Uterus (tissue), 3 donors: ENCODE measurements at regions not wholly inside any gene's neighbourhood (a gene's known extent, or its start where the extent isn't known, plus 50 kb on each side); places are given as distances from the start of the nearest gene placed in this dataset.

Experiments
- DNase-seq, 2 donors: peaks; one replicate each; pipeline ENCODE4 v3.0.0-alpha.2; 2019 to 2020
- H3K27ac ChIP-seq, 2 donors: fragments of 200-600 bp; sonication (generic); 1 replicate in 1 of 2; 2 replicates in 1 of 2; pipeline ENCODE4 v1.5.1; 2016 to 2018
- H3K27me3 ChIP-seq, 2 donors: fragments of 200-600 bp; sonication (generic); one replicate each; pipeline ENCODE4 v1.5.1; 2018 to 2019; ENCODE audit warnings: control low read depth in 1 of 2
- H3K36me3 ChIP-seq, 2 donors: fragments of 200-600 bp; sonication (generic); one replicate each; pipeline ENCODE4 v1.5.1; 2019; ENCODE audit warnings: control low read depth in 1 of 2
- H3K4me1 ChIP-seq, 2 donors: fragments of 200-600 bp; sonication (generic); one replicate each; pipeline ENCODE4 v1.5.1; 2018 to 2019; ENCODE audit warnings: control low read depth in 1 of 2
- H3K4me3 ChIP-seq, 2 donors: fragments of 200-600 bp; sonication (generic); 1 replicate in 1 of 2; 2 replicates in 1 of 2; pipeline ENCODE4 v1.5.1; 2018 to 2019; ENCODE audit warnings: mild to moderate bottlenecking in 1 of 2
- H3K9me3 ChIP-seq, 2 donors: fragments of 200-600 bp; sonication (generic); one replicate each; pipeline ENCODE4 v1.5.1; 2019; ENCODE audit warnings: control low read depth in 1 of 2
- CTCF ChIP-seq, 4 experiments: fragments of 200-600 bp in 2 of 4; fragments of 450-650 bp in 2 of 4; sonication (generic) in 2 of 4; IDR thresholded peaks; one replicate each; pipeline ENCODE4 v1.5.1; 2016 to 2019; ENCODE audit warnings: antibody characterized with exemption in 4 of 4, mild to moderate bottlenecking in 2 of 4, moderate library complexity in 1 of 4
- POLR2A ChIP-seq, 2 donors: fragments of 450-650 bp; IDR thresholded peaks; one replicate each; pipeline ENCODE4 v1.6.1; 2016; ENCODE audit warnings: antibody characterized with exemption in 2 of 2, mild to moderate bottlenecking in 1 of 2, moderate library complexity in 1 of 2
- intact Hi-C: fragments of 100-400 bp; cut with DNase I; formaldehyde crosslinking; loops from one replicate; pipeline ENCODE4 v1.15.1; 2023; ENCODE audit warnings: low total_unique reads
- donor health status: DM: yes; HTN: yes; CAD: no.

- Histone ChIP-seq H3K36me3 (no peaks in the 10 kb centered on the region), H3K4me3 (no peak overlapping the region), H3K27ac (no peak overlapping the region), H3K4me1 (no peaks in the 10 kb centered on the region), H3K9me3 (no peaks in the 10 kb centered on the region), H3K27me3 (no peaks in the 10 kb centered on the region)
- TF ChIP-seq CTCF (IDR thresholded peaks at IDR 0.05) (no peak), POLR2A (IDR thresholded peaks at IDR 0.05) (no peak)
- no peak for DNase-seq
- intact Hi-C loops: no loop called here
These were observed 360.5 kb downstream of the FGFR2 start for GRCh38 chr10:121237718-121238117.

GRCh38 chr10:121240011-121240410 is 358.2 kb downstream of the FGFR2 start:
- Histone ChIP-seq H3K27ac (no peak overlapping the region), H3K4me3 (no peak overlapping the region), H3K9me3 (no peaks in the 10 kb centered on the region), H3K36me3 (no peaks in the 10 kb centered on the region), H3K27me3 (no peaks in the 10 kb centered on the region), H3K4me1 (no peaks in the 10 kb centered on the region)
- intact Hi-C loops: no loop called here
- DNase-seq: no peak
- TF ChIP-seq POLR2A (IDR thresholded peaks at IDR 0.05): no peak
- TF ChIP-seq CTCF (IDR thresholded peaks at IDR 0.05): no peak

- DNase-seq: no peak
- Histone ChIP-seq H3K4me3 (no peak overlapping the region), H3K27me3 (no peaks in the 10 kb centered on the region), H3K9me3 (no peaks in the 10 kb centered on the region), H3K36me3 (no peaks in the 10 kb centered on the region), H3K27ac (no peak overlapping the region), H3K4me1 (no peaks in the 10 kb centered on the region)
- intact Hi-C loops: no loop called here
- TF ChIP-seq CTCF (IDR thresholded peaks at IDR 0.05) (no peak), POLR2A (IDR thresholded peaks at IDR 0.05) (no peak)
These were observed 357.7 kb downstream of the FGFR2 start for GRCh38 chr10:121240556-121240955.

- no peak for DNase-seq
- no peaks in the 10 kb centered on the region for H3K36me3 ChIP-seq
- H3K9me3 ChIP-seq: no peaks in the 10 kb centered on the region
- H3K27me3 ChIP-seq: no peaks in the 10 kb centered on the region
- H3K27ac ChIP-seq: no peak overlapping the region
- H3K4me3 ChIP-seq: no peak overlapping the region
- intact Hi-C loops: no loop called here
- TF ChIP-seq CTCF (IDR thresholded peaks at IDR 0.05) (no peak), POLR2A (IDR thresholded peaks at IDR 0.05) (no peak)
- no peaks in the 10 kb centered on the region for H3K4me1 ChIP-seq
These were observed 356.9 kb downstream of the FGFR2 start for GRCh38 chr10:121241337-121241736.

- H3K4me1 ChIP-seq: no peaks in the 10 kb centered on the region
- H3K36me3 ChIP-seq: no peaks in the 10 kb centered on the region
- intact Hi-C loops: no loop called here
- no peaks in the 10 kb centered on the region for H3K9me3 ChIP-seq
- H3K4me3 ChIP-seq: no peak overlapping the region
- no peak for DNase-seq
- no peak overlapping the region for H3K27ac ChIP-seq
- H3K27me3 ChIP-seq: no peaks in the 10 kb centered on the region
- TF ChIP-seq POLR2A (IDR thresholded peaks at IDR 0.05): no peak
- no peak for TF ChIP-seq CTCF (IDR thresholded peaks at IDR 0.05)
These were observed 355.3 kb downstream of the FGFR2 start for GRCh38 chr10:121242741-121243608.
